Mesodermal cell (in vitro differentiated cells): ENCODE measurements at regions not wholly inside any gene's neighbourhood (a gene's known extent, or its start where the extent isn't known, plus 50 kb on each side); places are given as distances from the start of the nearest gene placed in this dataset.

Experiments
- H3K27ac ChIP-seq: 2 replicates; pipeline ENCODE4 v1.7.0; 2013; ENCODE audit warnings: mild to moderate bottlenecking, low read depth, low read length, moderate library complexity; ENCODE audit not compliant: severe bottlenecking
- H3K36me3 ChIP-seq: 2 replicates; pipeline ENCODE4 v1.7.1; 2013; ENCODE audit warnings: mild to moderate bottlenecking, low read length, moderate library complexity; ENCODE audit not compliant: control insufficient read depth, insufficient read depth
- H3K4me1 ChIP-seq: one replicate; pipeline ENCODE4 v1.7.1; 2013; ENCODE audit warnings: mild to moderate bottlenecking, low read length; ENCODE audit not compliant: insufficient read depth, control insufficient read depth, poor library complexity, severe bottlenecking
- H3K4me3 ChIP-seq: 2 replicates; pipeline ENCODE4 v1.7.0; 2013; ENCODE audit warnings: low read length, control low read depth, mild to moderate bottlenecking; ENCODE audit not compliant: insufficient read depth, poor library complexity, severe bottlenecking; ENCODE audit errors: extremely low read depth
- H3K9me3 ChIP-seq: 2 replicates; pipeline ENCODE4 v1.7.1; 2013; ENCODE audit warnings: mild to moderate bottlenecking, low read length, moderate library complexity; ENCODE audit not compliant: control insufficient read depth
- WGBS, 2 experiments: methylation state at CpG; one replicate each; pipeline ENCODE4 v1.1.5; 2013; ENCODE audit warnings: missing lambda C conversion rate in 2 of 2; ENCODE audit not compliant: insufficient coverage in 2 of 2; 5-methylcytosine and 5-hydroxymethylcytosine counted together

GRCh38 chr6:149147938-149148718, 169.4 kb upstream of the TAB2 start:
- no peaks in the 10 kb centered on the region for H3K4me1 ChIP-seq

GRCh38 chr6:149149653-149150052, 167.9 kb upstream of the TAB2 start:
- no peaks in the 10 kb centered on the region for H3K9me3 ChIP-seq
- no peak overlapping the region for H3K4me3 ChIP-seq
- H3K27ac ChIP-seq = no peak overlapping the region
- WGBS, 2 experiments = 92 to 100% methylated on average over 1 to 2 of the region's 2 CpGs
- no peaks in the 10 kb centered on the region for H3K4me1 ChIP-seq
- no peaks in the 10 kb centered on the region for H3K36me3 ChIP-seq

More at GRCh38 chr6:149147938-149148718, 169.4 kb upstream of the TAB2 start:
- no peaks in the 10 kb centered on the region for H3K36me3 ChIP-seq
- 88 to 90% methylated on average over 5 to 6 of the region's 9 CpGs for WGBS, 2 experiments
- H3K27ac ChIP-seq = no peak overlapping the region
- no peak overlapping the region for H3K4me3 ChIP-seq
- H3K9me3 ChIP-seq = no peaks in the 10 kb centered on the region

- no peaks in the 10 kb centered on the region for H3K36me3 ChIP-seq
- H3K4me1 ChIP-seq = no peaks in the 10 kb centered on the region
- H3K27ac ChIP-seq = no peak overlapping the region
- 63 to 89% methylated on average over 1 to 3 of the region's 4 CpGs for WGBS, 2 experiments
- H3K4me3 ChIP-seq = no peak overlapping the region
- H3K9me3 ChIP-seq = no peaks in the 10 kb centered on the region
Observed at GRCh38 chr6:149150301-149150700, 167.2 kb upstream of the TAB2 start.

- Histone ChIP-seq H3K27ac (no peak overlapping the region), H3K9me3 (no peaks in the 10 kb centered on the region), H3K36me3 (no peaks in the 10 kb centered on the region), H3K4me3 (no peak overlapping the region), H3K4me1 (no peaks in the 10 kb centered on the region)
- 78 to 93% methylated on average over 2 to 3 of the region's 3 CpGs for WGBS, 2 experiments
Observed at GRCh38 chr6:149150801-149151398, 166.6 kb upstream of the TAB2 start.

- no peak overlapping the region for H3K27ac ChIP-seq
- no peaks in the 10 kb centered on the region for H3K4me1 ChIP-seq
- 100% methylated on average over 1 of the region's 1 CpG; no CpG with 5 or more reads in 1 of the 2 experiments for WGBS, 2 experiments
- H3K36me3 ChIP-seq = no peaks in the 10 kb centered on the region
- no peaks in the 10 kb centered on the region for H3K9me3 ChIP-seq
- H3K4me3 ChIP-seq = no peak overlapping the region
Observed at GRCh38 chr6:149152521-149152920, 165.0 kb upstream of the TAB2 start.

- no peaks in the 10 kb centered on the region for H3K4me1 ChIP-seq
- H3K4me3 ChIP-seq = no peak overlapping the region
- 100% methylated on average over 1 of the region's 2 CpGs for WGBS, 2 experiments
- no peaks in the 10 kb centered on the region for H3K9me3 ChIP-seq
- no peak overlapping the region for H3K27ac ChIP-seq
- H3K36me3 ChIP-seq = no peaks in the 10 kb centered on the region
Observed at GRCh38 chr6:149153100-149153499, 164.4 kb upstream of the TAB2 start.

GRCh38 chr6:149153693-149154092, 163.8 kb upstream of the TAB2 start:
- no peaks in the 10 kb centered on the region for H3K9me3 ChIP-seq
- WGBS, 2 experiments = 92% methylated on average over 2 of the region's 2 CpGs; no CpG with 5 or more reads in 1 of the 2 experiments
- no peak overlapping the region for H3K4me3 ChIP-seq

GRCh38 chr6:149154261-149154821, 163.2 kb upstream of the TAB2 start:
- WGBS, 2 experiments = 60 to 100% methylated on average over 1 of the region's 1 CpG

More at GRCh38 chr6:149153693-149154092, 163.8 kb upstream of the TAB2 start:
- H3K27ac ChIP-seq = no peak overlapping the region
- H3K4me1 ChIP-seq = no peaks in the 10 kb centered on the region
- H3K36me3 ChIP-seq = no peaks in the 10 kb centered on the region

GRCh38 chr6:149157126-149157525, 160.4 kb upstream of the TAB2 start:
- H3K9me3 ChIP-seq = no peaks in the 10 kb centered on the region
- H3K4me3 ChIP-seq = no peak overlapping the region
- no peaks in the 10 kb centered on the region for H3K36me3 ChIP-seq
- H3K4me1 ChIP-seq = no peaks in the 10 kb centered on the region
- H3K27ac ChIP-seq = no peak overlapping the region
- 0% methylated on average over 1 of the region's 5 CpGs; no CpG with 5 or more reads in 1 of the 2 experiments for WGBS, 2 experiments

More at GRCh38 chr6:149154261-149154821, 163.2 kb upstream of the TAB2 start:
- H3K27ac ChIP-seq = no peak overlapping the region
- no peaks in the 10 kb centered on the region for H3K4me1 ChIP-seq
- H3K9me3 ChIP-seq = no peaks in the 10 kb centered on the region
- no peak overlapping the region for H3K4me3 ChIP-seq
- H3K36me3 ChIP-seq = no peaks in the 10 kb centered on the region

GRCh38 chr6:149158076-149158475, 159.4 kb upstream of the TAB2 start:
- no peaks in the 10 kb centered on the region for H3K36me3 ChIP-seq
- no peak overlapping the region for H3K4me3 ChIP-seq
- H3K4me1 ChIP-seq = no peaks in the 10 kb centered on the region
- WGBS, 2 experiments = 98 to 100% methylated on average over 6 of the region's 6 CpGs
- no peaks in the 10 kb centered on the region for H3K9me3 ChIP-seq
- H3K27ac ChIP-seq = no peak overlapping the region
